ENCODE measurements at regions not wholly inside any gene's neighbourhood (a gene's known extent, or its start where the extent isn't known, plus 50 kb on each side); places are given as distances from the start of the nearest gene placed in this dataset.

GRCh38 chr10:47114680-47115186 is 185.3 kb upstream of the GDF10 start:
- Histone ChIP-seq H3K9me3 (ENCODE audit: insufficient read depth, low read depth, low read length) (no peaks in the 10 kb centered on the region), H3K4me2 (ENCODE audit: low read length) (no peak overlapping the region), H3K79me1 (ENCODE audit: low read length) (no peaks in the 10 kb centered on the region), H3K23ac (ENCODE audit: low read length) (no peak overlapping the region), H2AK5ac (ENCODE audit: low read length) (no peak overlapping the region), H3K4ac (ENCODE audit: low read depth, low read length) (no peak overlapping the region), H3K4me1 (ENCODE audit: control insufficient read depth in 1 of 2, insufficient read depth in 2 of 2, low read length in 2 of 2) (no peaks in the 10 kb centered on the region), H3K18ac (ENCODE audit: low read length) (no peak overlapping the region), H3K9ac (ENCODE audit: low read length) (no peak overlapping the region), H2BK12ac (ENCODE audit: low read length) (no peak overlapping the region), H4K8ac (ENCODE audit: low read depth, low read length) (no peak overlapping the region), H4K91ac (ENCODE audit: low read depth, low read length) (no peak overlapping the region), H3K27me3 (ENCODE audit: insufficient read depth, low read length) (no peaks in the 10 kb centered on the region), H2BK120ac (ENCODE audit: insufficient read depth, low read length, poor library complexity) (no peak overlapping the region), H3K4me3 (ENCODE audit: low read depth, low read length) (no peak overlapping the region), H2BK5ac (ENCODE audit: low read depth, low read length, poor library complexity) (no peak overlapping the region), H3K36me3 (ENCODE audit: control insufficient read depth in 1 of 2, insufficient read depth in 2 of 2, low read length in 2 of 2) (no peaks in the 10 kb centered on the region), H2AFZ (ENCODE audit: insufficient read depth, low read length, poor library complexity) (no peak overlapping the region), H3K27ac (ENCODE audit: low read depth, low read length) (no peak overlapping the region), H3K14ac (ENCODE audit: low read length) (no peak overlapping the region), H4K12ac (ENCODE audit: low read depth, low read length) (no peak overlapping the region), H3K79me2 (ENCODE audit: control insufficient read depth, insufficient read depth, low read length, poor library complexity) (no peaks in the 10 kb centered on the region)
- no CpG with 5 or more reads among the region's 6 CpGs for WGBS (ENCODE audit: extremely low coverage, insufficient coverage, insufficient read length)
- no peak for DNase-seq

GRCh38 chr10:47115322-47115721 is 184.7 kb upstream of the GDF10 start:
- no peak overlapping the region for H3K23ac ChIP-seq (ENCODE audit: low read length)
- H3K4me3 ChIP-seq (ENCODE audit: low read depth, low read length) = no peak overlapping the region
- no peak overlapping the region for H3K9ac ChIP-seq (ENCODE audit: low read length)
- no peaks in the 10 kb centered on the region for H3K79me1 ChIP-seq (ENCODE audit: low read length)
- no CpG with 5 or more reads among the region's 8 CpGs for WGBS (ENCODE audit: extremely low coverage, insufficient coverage, insufficient read length)
- H3K9me3 ChIP-seq (ENCODE audit: insufficient read depth, low read depth, low read length) = no peaks in the 10 kb centered on the region
- H4K91ac ChIP-seq (ENCODE audit: low read depth, low read length) = no peak overlapping the region
- H3K4me2 ChIP-seq (ENCODE audit: low read length) = no peak overlapping the region
- no peak for DNase-seq
- H2AK5ac ChIP-seq (ENCODE audit: low read length) = no peak overlapping the region
- no peak overlapping the region for H3K18ac ChIP-seq (ENCODE audit: low read length)
- no peak overlapping the region for H4K8ac ChIP-seq (ENCODE audit: low read depth, low read length)
- no peaks in the 10 kb centered on the region for H3K79me2 ChIP-seq (ENCODE audit: control insufficient read depth, insufficient read depth, low read length, poor library complexity)
- H2AFZ ChIP-seq (ENCODE audit: insufficient read depth, low read length, poor library complexity) = no peak overlapping the region
- H3K27ac ChIP-seq (ENCODE audit: low read depth, low read length) = no peak overlapping the region
- no peak overlapping the region for H2BK120ac ChIP-seq (ENCODE audit: insufficient read depth, low read length, poor library complexity)
- no peak overlapping the region for H4K12ac ChIP-seq (ENCODE audit: low read depth, low read length)
- no peak overlapping the region for H2BK5ac ChIP-seq (ENCODE audit: low read depth, low read length, poor library complexity)
- H3K14ac ChIP-seq (ENCODE audit: low read length) = no peak overlapping the region
- H3K4me1 ChIP-seq (ENCODE audit: control insufficient read depth in 1 of 2, insufficient read depth in 2 of 2, low read length in 2 of 2) = no peaks in the 10 kb centered on the region
- H3K36me3 ChIP-seq (ENCODE audit: control insufficient read depth in 1 of 2, insufficient read depth in 2 of 2, low read length in 2 of 2) = no peaks in the 10 kb centered on the region
- no peak overlapping the region for H2BK12ac ChIP-seq (ENCODE audit: low read length)
- H3K4ac ChIP-seq (ENCODE audit: low read depth, low read length) = no peak overlapping the region
- H3K27me3 ChIP-seq (ENCODE audit: insufficient read depth, low read length) = no peaks in the 10 kb centered on the region

GRCh38 chr10:47116445-47116844 is 183.6 kb upstream of the GDF10 start:
- H3K27me3 ChIP-seq (ENCODE audit: insufficient read depth, low read length) = no peaks in the 10 kb centered on the region
- H2BK12ac ChIP-seq (ENCODE audit: low read length) = no peak overlapping the region
- H3K9ac ChIP-seq (ENCODE audit: low read length) = no peak overlapping the region
- H2BK120ac ChIP-seq (ENCODE audit: insufficient read depth, low read length, poor library complexity) = no peak overlapping the region
- no peak overlapping the region for H2BK5ac ChIP-seq (ENCODE audit: low read depth, low read length, poor library complexity)
- no peaks in the 10 kb centered on the region for H3K36me3 ChIP-seq (ENCODE audit: control insufficient read depth in 1 of 2, insufficient read depth in 2 of 2, low read length in 2 of 2)
- no peak for DNase-seq
- no peak overlapping the region for H3K4me3 ChIP-seq (ENCODE audit: low read depth, low read length)
- H3K23ac ChIP-seq (ENCODE audit: low read length) = no peak overlapping the region
- WGBS (ENCODE audit: extremely low coverage, insufficient coverage, insufficient read length) = no CpG with 5 or more reads among the region's 5 CpGs
- no peak overlapping the region for H3K14ac ChIP-seq (ENCODE audit: low read length)
- H4K91ac ChIP-seq (ENCODE audit: low read depth, low read length) = no peak overlapping the region
- no peak overlapping the region for H2AFZ ChIP-seq (ENCODE audit: insufficient read depth, low read length, poor library complexity)
- no peaks in the 10 kb centered on the region for H3K79me1 ChIP-seq (ENCODE audit: low read length)
- no peaks in the 10 kb centered on the region for H3K79me2 ChIP-seq (ENCODE audit: control insufficient read depth, insufficient read depth, low read length, poor library complexity)
- H4K8ac ChIP-seq (ENCODE audit: low read depth, low read length) = no peak overlapping the region
- H3K4me1 ChIP-seq (ENCODE audit: control insufficient read depth in 1 of 2, insufficient read depth in 2 of 2, low read length in 2 of 2) = peaks cover 0 to 4% of the 10 kb centered on the region in 2 experiments
- no peak overlapping the region for H4K12ac ChIP-seq (ENCODE audit: low read depth, low read length)
- no peak overlapping the region for H3K27ac ChIP-seq (ENCODE audit: low read depth, low read length)
- H3K4me2 ChIP-seq (ENCODE audit: low read length) = no peak overlapping the region
- no peak overlapping the region for H3K18ac ChIP-seq (ENCODE audit: low read length)
- no peaks in the 10 kb centered on the region for H3K9me3 ChIP-seq (ENCODE audit: insufficient read depth, low read depth, low read length)
- no peak overlapping the region for H3K4ac ChIP-seq (ENCODE audit: low read depth, low read length)
- no peak overlapping the region for H2AK5ac ChIP-seq (ENCODE audit: low read length)

- Histone ChIP-seq H4K91ac (ENCODE audit: low read depth, low read length) (no peak overlapping the region), H3K27ac (ENCODE audit: low read depth, low read length) (no peak overlapping the region), H2BK120ac (ENCODE audit: insufficient read depth, low read length, poor library complexity) (no peak overlapping the region), H3K4me1 (ENCODE audit: control insufficient read depth in 1 of 2, insufficient read depth in 2 of 2, low read length in 2 of 2) (peaks cover 0 to 4% of the 10 kb centered on the region in 2 experiments), H3K23ac (ENCODE audit: low read length) (no peak overlapping the region), H4K8ac (ENCODE audit: low read depth, low read length) (no peak overlapping the region), H2BK5ac (ENCODE audit: low read depth, low read length, poor library complexity) (no peak overlapping the region), H3K9ac (ENCODE audit: low read length) (no peak overlapping the region), H3K14ac (ENCODE audit: low read length) (no peak overlapping the region), H2AK5ac (ENCODE audit: low read length) (no peak overlapping the region), H3K9me3 (ENCODE audit: insufficient read depth, low read depth, low read length) (no peaks in the 10 kb centered on the region), H3K27me3 (ENCODE audit: insufficient read depth, low read length) (no peaks in the 10 kb centered on the region), H3K18ac (ENCODE audit: low read length) (no peak overlapping the region), H3K4me2 (ENCODE audit: low read length) (no peak overlapping the region), H4K12ac (ENCODE audit: low read depth, low read length) (no peak overlapping the region), H3K79me2 (ENCODE audit: control insufficient read depth, insufficient read depth, low read length, poor library complexity) (no peaks in the 10 kb centered on the region), H3K4ac (ENCODE audit: low read depth, low read length) (no peak overlapping the region), H3K36me3 (ENCODE audit: control insufficient read depth in 1 of 2, insufficient read depth in 2 of 2, low read length in 2 of 2) (no peaks in the 10 kb centered on the region), H3K79me1 (ENCODE audit: low read length) (no peaks in the 10 kb centered on the region), H2AFZ (ENCODE audit: insufficient read depth, low read length, poor library complexity) (no peak overlapping the region), H2BK12ac (ENCODE audit: low read length) (no peak overlapping the region), H3K4me3 (ENCODE audit: low read depth, low read length) (no peak overlapping the region)
- DNase-seq = no peak
- WGBS (ENCODE audit: extremely low coverage, insufficient coverage, insufficient read length) = no CpG with 5 or more reads among the region's 6 CpGs
Observed at GRCh38 chr10:47118326-47118725, 181.7 kb upstream of the GDF10 start.
